C4-2B (cell line): ENCODE measurements at regions not wholly inside any gene's neighbourhood (a gene's known extent, or its start where the extent isn't known, plus 50 kb on each side); places are given as distances from the start of the nearest gene placed in this dataset.
"Not testable (repeated sequence)": the region's sequence is repeated elsewhere in the genome, so short reads cannot be mapped to it uniquely, and the experiment has no call there.

Experiments used
- H3K27ac ChIP-seq: fragments of 450-650 bp; 2 replicates; pipeline ENCODE4 v1.5.1; 2017
- CTCF ChIP-seq: fragments of 450-650 bp; conservative IDR thresholded peaks from 2 replicates; pipeline ENCODE4 v1.5.1; 2017; ENCODE audit warnings: mild to moderate bottlenecking
- ZFX ChIP-seq: fragments of 450-650 bp; IDR thresholded peaks from 2 replicates; pipeline ENCODE4 v1.6.1; 2017

- no peak overlapping the region for H3K27ac ChIP-seq
- TF ChIP-seq CTCF (no peak), ZFX (no peak)
Observed at GRCh38 chr4:159023741-159024140, 79.1 kb upstream of the RAPGEF2 start.

DNA sequence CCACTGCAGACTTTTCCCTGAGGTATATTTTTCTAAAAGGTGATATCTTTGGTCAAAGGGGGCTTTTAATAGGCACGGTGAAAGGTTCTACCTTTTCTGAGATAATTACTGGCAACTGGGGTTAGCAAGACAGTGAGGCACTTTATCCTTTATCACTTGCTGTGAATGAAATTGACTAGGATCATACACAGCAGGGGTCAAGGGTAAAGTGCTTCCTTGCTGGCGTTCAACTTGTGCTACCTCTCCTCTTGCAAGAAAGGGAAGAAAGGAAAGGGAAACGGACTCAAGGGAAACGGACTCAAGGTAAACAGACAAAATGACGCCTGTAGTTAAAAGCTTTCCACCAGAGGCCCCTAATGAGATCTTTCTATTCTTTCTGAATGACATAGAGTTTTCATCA is 78.6 kb upstream of the RAPGEF2 start:
- H3K27ac ChIP-seq, result no peak overlapping the region
- TF ChIP-seq ZFX (no peak), CTCF (no peak)

DNA sequence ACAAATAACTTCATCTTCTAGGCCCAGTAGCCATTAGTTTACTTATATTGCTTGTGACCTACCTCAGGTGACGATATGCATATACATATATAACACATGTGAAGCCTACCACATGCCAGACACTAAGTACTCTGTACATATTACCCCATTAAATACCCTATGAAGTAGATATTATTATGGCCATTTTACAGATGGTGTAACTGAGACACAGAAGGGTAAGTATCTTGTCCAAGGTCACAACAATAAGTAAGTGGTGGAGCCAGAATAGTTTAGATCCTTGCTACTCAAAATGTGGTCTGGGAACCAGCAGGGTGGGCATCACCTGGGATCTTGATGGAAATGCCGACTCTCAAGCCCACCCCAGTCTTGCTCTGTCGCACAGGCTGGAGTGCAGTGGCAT is 78.1 kb upstream of the RAPGEF2 start:
- TF ChIP-seq CTCF (no peak), ZFX (no peak)
- no peak overlapping the region for H3K27ac ChIP-seq

DNA sequence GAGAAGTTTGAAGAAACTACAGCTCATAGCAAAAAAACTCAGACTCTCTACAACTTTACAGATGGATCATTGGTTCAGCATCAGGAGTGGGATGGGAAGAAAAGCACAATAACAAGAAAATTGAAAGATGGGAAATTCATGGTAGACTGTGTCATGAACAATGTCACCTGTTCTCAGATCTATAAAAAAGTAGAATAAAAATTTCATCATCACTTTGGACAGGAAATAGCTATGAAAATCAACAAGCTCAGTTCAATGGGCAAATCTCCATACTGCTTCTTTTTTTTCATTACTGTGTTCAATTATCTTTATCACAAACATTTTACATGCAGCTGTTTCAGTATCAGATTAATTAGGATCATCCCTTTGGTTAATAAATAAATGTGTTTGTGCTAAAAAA is 76.5 kb upstream of the RAPGEF2 start:
- TF ChIP-seq CTCF (no peak), ZFX (no peak)

DNA sequence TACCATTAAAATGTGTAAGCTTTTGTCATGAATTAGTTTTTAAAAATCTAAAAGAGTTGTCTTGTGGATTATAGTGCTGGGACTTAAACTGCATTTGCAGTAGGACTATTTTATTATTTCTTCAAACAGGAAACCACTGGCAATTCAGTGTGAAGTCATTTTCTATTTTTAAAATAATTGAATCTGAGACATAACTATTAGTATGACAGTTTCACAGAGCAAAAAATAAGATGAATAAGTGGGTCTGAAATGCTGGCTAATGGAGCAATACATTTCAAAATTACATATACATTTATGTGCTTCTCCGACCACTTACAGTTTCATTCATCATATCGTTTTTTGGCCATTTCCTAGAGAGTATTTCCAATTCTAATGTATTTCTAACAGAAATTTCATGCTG is 75.3 kb upstream of the RAPGEF2 start:
- TF ChIP-seq ZFX (no peak), CTCF (no peak)
- H3K27ac ChIP-seq, result no peak overlapping the region

More for the DNA sequence above, 76.5 kb upstream of the RAPGEF2 start:
- H3K27ac ChIP-seq, result no peak overlapping the region

- no peak overlapping the region for H3K27ac ChIP-seq
- TF ChIP-seq ZFX (no peak), CTCF (no peak)
Observed at GRCh38 chr4:159029481-159029880, 73.4 kb upstream of the RAPGEF2 start.

DNA sequence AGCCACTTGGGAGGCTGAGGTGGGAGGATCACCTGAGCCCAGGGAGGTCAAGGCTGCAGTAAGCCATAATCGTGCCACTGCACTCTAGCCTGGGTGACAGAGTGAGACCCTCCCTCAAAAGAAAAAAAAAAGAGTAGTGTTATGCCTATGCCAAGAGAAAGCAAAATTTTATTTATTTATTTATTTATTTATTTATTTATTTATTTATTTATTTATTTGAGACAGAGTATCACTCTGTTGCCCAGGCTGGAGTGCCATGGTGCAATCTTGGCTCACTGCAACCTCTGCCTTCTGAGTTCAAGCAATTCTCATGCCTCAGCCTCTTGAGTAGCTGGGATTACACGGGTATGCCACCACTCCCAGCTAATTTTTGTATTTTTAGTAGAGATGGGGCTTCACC is 72.6 kb upstream of the RAPGEF2 start:
- not testable (repeated sequence) for H3K27ac ChIP-seq

DNA sequence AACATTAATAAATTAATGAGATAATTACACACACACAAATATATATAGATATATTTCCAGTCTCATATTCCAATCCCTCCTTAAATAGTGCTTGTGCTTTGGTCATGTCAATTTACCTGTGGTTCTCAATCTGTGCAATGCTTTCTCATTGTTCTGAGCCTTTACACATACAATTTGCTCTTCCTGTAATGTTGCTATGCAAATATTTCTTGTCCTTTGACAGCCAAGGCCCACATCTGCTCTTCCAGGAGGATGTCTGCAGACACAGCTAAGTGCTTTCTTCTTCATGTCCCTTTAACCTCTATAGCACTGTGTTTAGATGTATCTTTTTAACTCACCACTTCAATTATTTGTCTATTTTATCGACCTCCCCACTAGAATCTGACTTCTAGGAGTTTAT is 67.3 kb upstream of the RAPGEF2 start:
- no peak for TF ChIP-seq CTCF
- no peak for TF ChIP-seq ZFX
- no peak overlapping the region for H3K27ac ChIP-seq
